Activated T-cell treated with anti-CD3 and anti-CD28 coated beads, Interleukin-2, amount 50 U/mL, for 4 hours (primary cell): ENCODE measurements at regions not wholly inside any gene's neighbourhood (a gene's known extent, or its start where the extent isn't known, plus 50 kb on each side); places are given as distances from the start of the nearest gene placed in this dataset.

Experiments
- ATAC-seq, 2 donors: fragments of 200-7000 bp; cut with Tn5 transposase; one replicate each; pipeline ENCODE4 v1.10.0; 2021
- DNase-seq: peaks from one replicate; pipeline ENCODE4 v3.0.0-alpha.2; 2020
- H3K27me3 Mint-ChIP-seq: one replicate; pipeline ENCODE4 v1.8.0; 2021; ENCODE audit warnings: low read depth, mixed read lengths
- H3K36me3 Mint-ChIP-seq: one replicate; pipeline ENCODE4 v1.8.0; 2022; ENCODE audit warnings: mixed read lengths; ENCODE audit not compliant: insufficient read depth
- H3K4me1 Mint-ChIP-seq: one replicate; pipeline ENCODE4 v1.8.0; 2021; ENCODE audit warnings: low read depth, mixed read lengths
- H3K4me3 Mint-ChIP-seq: one replicate; pipeline ENCODE4 v1.8.0; 2021; ENCODE audit warnings: mild to moderate bottlenecking, moderate library complexity, mixed read lengths
- H3K9me3 Mint-ChIP-seq: one replicate; pipeline ENCODE4 v1.8.0; 2021; ENCODE audit warnings: mixed read lengths

GRCh38 chr17:72223866-72224291 lies 103.1 kb downstream of the SOX9 start:
- no peak for ATAC-seq
- Mint-ChIP-seq H3K27me3 (peaks cover 26% of the 10 kb centered on the region), H3K4me1 (no peaks in the 10 kb centered on the region)

DNA sequence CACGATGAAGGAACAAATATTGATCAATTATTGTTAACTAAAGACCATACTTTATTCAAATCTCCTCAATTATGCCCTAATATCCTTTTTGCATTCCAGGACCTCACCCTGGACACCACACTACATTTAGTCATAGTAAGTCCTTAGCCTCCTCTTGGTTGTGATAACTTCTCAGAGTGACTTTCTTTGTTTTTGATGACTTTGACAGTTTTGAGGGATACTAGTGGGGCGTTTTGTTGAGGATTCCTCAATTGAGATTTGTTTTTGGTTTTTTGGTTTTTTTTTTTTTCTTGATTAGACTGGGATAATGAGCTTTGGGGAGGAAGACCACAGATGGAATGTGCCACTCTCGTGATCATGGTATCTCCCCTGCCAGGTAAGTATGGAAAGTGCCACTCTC lies 105.5 kb downstream of the SOX9 start:
- ATAC-seq (no peak), DNase-seq (no peak)
- H3K4me1 Mint-ChIP-seq, result no peaks in the 10 kb centered on the region
- H3K9me3 Mint-ChIP-seq, result no peaks in the 10 kb centered on the region
- peaks cover 4% of the 10 kb centered on the region for H3K27me3 Mint-ChIP-seq
- no peak overlapping the region for H3K4me3 Mint-ChIP-seq
- H3K36me3 Mint-ChIP-seq, result no peaks in the 10 kb centered on the region

More at GRCh38 chr17:72223866-72224291, 103.1 kb downstream of the SOX9 start:
- H3K9me3 Mint-ChIP-seq, result no peaks in the 10 kb centered on the region
- DNase-seq, result no peak
- H3K4me3 Mint-ChIP-seq, result no peak overlapping the region
- H3K36me3 Mint-ChIP-seq, result no peaks in the 10 kb centered on the region

DNA sequence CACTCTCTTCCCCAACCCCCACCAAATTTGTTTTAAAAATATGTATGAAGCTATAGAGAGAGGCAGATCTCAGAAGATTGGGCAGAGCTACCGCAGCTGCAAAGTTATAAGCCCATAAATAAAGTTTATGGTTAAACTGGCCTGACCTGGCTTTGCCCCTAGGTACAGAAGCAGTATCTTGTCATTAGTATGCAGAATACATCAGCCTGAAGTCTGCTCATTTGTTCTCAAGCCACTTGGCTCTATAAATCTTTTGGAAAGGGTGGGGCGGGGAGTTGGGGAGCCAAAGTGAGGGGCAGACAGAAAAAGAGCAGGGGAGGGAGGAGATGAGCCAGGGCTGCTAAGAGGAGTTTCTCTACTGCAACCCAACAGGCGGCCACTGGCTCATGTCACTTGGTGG lies 113.2 kb downstream of the SOX9 start:
- Mint-ChIP-seq H3K4me3 (no peak overlapping the region), H3K27me3 (peaks cover 17% of the 10 kb centered on the region), H3K4me1 (no peaks in the 10 kb centered on the region), H3K9me3 (no peaks in the 10 kb centered on the region), H3K36me3 (no peaks in the 10 kb centered on the region)
- ATAC-seq, result no peak
- DNase-seq, result no peak

DNA sequence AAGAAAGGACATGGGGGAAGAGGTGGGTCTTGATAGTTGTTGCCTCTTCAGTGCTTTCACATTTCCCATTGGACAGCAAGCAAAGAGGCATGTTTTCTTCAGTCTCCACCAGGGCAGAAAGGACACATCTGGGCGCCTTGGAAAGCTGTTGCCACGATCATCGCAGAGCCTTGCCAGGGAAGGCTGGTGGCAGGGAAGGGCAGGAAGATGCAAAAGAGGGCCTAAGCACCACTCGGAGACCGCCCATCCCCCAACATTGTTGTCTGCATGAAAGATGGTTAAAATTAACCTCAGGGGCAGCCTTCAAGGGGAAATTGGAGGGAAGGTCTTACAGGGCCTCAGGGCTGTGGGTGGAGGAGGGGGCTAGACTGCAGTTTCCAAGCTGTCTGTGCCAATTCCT lies 114.2 kb downstream of the SOX9 start:
- H3K9me3 Mint-ChIP-seq, result peaks cover 3% of the 10 kb centered on the region
- no peak for ATAC-seq
- no peaks in the 10 kb centered on the region for H3K4me1 Mint-ChIP-seq

DNA sequence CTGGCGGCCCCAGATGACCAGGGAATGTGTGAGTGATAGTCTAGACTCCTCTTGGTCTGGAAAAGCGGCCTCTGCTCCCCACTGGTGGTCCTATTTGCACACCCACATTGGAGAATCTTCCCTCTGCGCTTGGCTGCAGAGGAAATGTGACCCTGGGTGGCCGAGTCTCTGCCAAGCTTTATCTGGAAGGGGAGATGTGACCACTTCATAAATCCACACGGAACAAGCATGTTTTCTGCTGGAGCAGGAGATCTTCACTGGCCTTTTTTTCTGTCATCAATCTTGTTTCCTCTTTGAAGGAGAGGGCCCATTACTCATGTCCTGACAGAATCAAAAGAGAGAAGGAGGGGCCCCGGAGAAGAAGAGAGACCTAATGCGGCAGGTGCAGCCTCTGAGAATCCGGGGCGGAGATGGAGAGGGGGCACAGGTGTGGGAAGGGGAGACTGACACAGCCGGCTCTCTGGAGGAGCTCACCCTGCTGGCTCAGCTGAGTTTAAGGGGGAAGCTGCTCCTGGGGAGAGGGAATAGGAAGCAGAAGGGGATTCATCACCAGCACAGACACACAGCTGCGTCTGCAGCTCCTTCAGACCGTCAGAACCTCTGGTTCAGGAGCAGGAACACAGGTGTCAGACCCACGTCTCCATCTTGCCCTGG lies 116.3 kb downstream of the SOX9 start:
- H3K36me3 Mint-ChIP-seq, result no peaks in the 10 kb centered on the region
- no peak overlapping the region for H3K4me3 Mint-ChIP-seq
- H3K9me3 Mint-ChIP-seq, result peaks cover 7% of the 10 kb centered on the region
- ATAC-seq (no peak), DNase-seq (no peak)
- no peaks in the 10 kb centered on the region for H3K4me1 Mint-ChIP-seq
- H3K27me3 Mint-ChIP-seq, result peaks cover 16% of the 10 kb centered on the region

More for the DNA sequence above, 114.2 kb downstream of the SOX9 start:
- DNase-seq, result no peak
- Mint-ChIP-seq H3K4me3 (no peak overlapping the region), H3K36me3 (no peaks in the 10 kb centered on the region), H3K27me3 (peaks cover 17% of the 10 kb centered on the region)

DNA sequence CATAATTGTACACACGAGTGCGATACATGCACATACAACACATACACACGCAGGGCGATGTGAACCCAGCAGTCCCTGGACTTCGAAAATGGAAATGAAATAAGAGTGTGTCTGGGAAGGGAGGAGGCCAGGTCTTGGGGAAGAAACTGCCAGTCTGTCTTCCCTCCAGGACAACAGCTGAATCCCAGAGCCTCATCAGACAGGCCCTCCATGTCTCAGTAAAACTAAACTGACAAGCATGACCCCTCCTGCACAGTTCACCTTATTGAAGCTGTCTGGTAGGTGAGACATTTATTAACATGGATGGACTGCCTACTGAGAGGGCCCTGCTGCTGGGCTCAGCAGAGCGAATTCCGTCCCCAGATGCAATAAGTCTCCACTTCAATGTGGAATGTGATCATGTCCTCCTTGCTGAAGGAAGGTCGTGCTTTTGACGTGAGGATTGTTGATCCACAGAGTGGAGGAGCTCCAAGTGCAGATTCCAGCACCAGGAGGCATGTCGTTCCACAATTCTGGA lies 117.4 kb downstream of the SOX9 start:
- Mint-ChIP-seq H3K36me3 (no peaks in the 10 kb centered on the region), H3K4me3 (no peak overlapping the region), H3K9me3 (peaks cover 10% of the 10 kb centered on the region), H3K4me1 (no peaks in the 10 kb centered on the region), H3K27me3 (peaks cover 10% of the 10 kb centered on the region)
- ATAC-seq (no peak), DNase-seq (no peak)

DNA sequence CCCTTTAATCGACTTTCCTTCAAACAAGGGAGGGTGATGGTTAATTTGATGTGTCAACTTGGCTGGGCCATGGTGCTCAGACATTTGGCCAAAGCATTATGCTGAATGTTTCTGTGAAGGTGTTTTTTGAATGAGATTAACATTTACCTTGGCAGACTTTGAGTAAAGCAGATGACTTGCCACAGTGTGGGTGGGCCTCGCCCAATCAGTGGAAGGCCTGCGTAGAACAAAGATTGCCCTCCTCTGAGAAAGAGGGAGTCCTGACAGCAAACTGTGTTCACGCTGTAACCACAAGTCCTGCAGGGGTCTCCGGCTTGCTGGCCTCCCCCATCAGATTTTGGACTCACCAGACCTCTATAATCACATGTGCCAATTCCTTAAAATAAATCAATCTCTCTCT lies 118.7 kb downstream of the SOX9 start:
- Mint-ChIP-seq H3K4me3 (no peak overlapping the region), H3K36me3 (no peaks in the 10 kb centered on the region), H3K27me3 (peaks cover 6% of the 10 kb centered on the region), H3K9me3 (peaks cover 20% of the 10 kb centered on the region), H3K4me1 (no peaks in the 10 kb centered on the region)
- ATAC-seq (no peak), DNase-seq (no peak)

- Mint-ChIP-seq H3K4me3 (no peak overlapping the region), H3K36me3 (no peaks in the 10 kb centered on the region), H3K4me1 (no peaks in the 10 kb centered on the region), H3K27me3 (peaks cover 2% of the 10 kb centered on the region), H3K9me3 (peaks cover 21% of the 10 kb centered on the region)
- ATAC-seq (no peak), DNase-seq (no peak)
Measured at GRCh38 chr17:72240333-72240732, 119.5 kb downstream of the SOX9 start.

DNA sequence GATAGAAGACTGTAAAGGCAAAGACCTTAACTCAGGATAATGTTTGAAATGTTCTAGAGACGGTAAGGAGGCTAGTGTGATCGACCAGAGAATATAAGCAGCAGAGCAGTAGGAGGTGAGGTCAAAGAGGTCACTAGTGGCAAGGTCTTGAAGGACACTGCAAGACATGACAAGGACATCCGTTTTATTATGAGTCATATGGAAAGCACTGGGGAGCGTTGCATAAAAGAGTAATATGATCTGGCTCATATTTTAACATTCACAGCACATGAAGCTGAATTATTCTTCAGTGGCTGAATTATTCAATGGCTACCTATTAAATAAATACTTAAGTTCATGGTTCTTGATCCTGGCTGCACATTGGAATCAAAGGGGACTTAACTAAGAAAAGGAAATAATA lies 123.7 kb downstream of the SOX9 start:
- Mint-ChIP-seq H3K36me3 (no peaks in the 10 kb centered on the region), H3K9me3 (peaks cover 21% of the 10 kb centered on the region), H3K4me1 (no peaks in the 10 kb centered on the region), H3K4me3 (no peak overlapping the region), H3K27me3 (no peaks in the 10 kb centered on the region)
- ATAC-seq, result no peak
- DNase-seq, result no peak

DNA sequence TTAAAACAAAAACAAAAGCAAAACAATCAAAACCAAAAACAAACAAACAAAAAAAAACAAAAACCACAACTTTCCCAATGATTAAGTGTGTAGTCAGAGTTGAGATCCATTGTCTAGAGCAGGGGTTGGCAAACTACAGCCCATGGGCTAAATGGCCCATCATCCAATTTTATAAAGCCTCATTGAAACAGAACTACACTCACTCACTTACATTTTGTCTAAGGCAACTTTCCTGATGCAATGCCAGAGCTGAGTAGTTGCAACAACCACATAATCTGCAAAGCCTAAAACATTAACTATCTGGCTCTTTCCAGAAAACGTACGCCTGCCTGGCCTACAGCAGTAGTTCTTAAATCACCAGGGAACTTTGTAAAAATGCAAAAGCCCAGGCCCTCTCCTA lies 124.1 kb downstream of the SOX9 start:
- H3K4me3 Mint-ChIP-seq, result no peak overlapping the region
- peaks cover 18% of the 10 kb centered on the region for H3K9me3 Mint-ChIP-seq
- H3K36me3 Mint-ChIP-seq, result no peaks in the 10 kb centered on the region
- DNase-seq (no peak), ATAC-seq (no peak)
- H3K4me1 Mint-ChIP-seq, result no peaks in the 10 kb centered on the region
- H3K27me3 Mint-ChIP-seq, result no peaks in the 10 kb centered on the region

DNA sequence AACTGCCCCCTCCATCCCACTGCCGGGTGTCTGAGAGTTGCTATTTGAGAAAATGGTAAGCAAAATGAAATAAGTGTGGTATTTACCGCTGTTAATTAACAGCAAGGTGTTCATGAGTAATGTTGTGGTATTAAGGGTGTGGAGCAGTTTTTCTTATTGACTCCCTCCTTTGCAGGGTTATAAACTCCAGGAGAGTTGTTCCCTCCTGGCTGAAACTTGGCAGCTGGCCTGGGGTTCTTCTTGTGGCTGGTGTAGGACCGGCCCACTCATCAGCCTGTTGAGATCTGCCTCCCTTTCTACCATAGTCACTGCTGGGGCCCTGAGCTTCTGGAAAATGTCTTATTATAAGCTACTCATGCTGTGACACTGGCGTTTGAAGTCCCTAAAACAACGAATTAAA lies 128.6 kb downstream of the SOX9 start:
- Mint-ChIP-seq H3K36me3 (no peaks in the 10 kb centered on the region), H3K9me3 (peaks cover 14% of the 10 kb centered on the region)

DNA sequence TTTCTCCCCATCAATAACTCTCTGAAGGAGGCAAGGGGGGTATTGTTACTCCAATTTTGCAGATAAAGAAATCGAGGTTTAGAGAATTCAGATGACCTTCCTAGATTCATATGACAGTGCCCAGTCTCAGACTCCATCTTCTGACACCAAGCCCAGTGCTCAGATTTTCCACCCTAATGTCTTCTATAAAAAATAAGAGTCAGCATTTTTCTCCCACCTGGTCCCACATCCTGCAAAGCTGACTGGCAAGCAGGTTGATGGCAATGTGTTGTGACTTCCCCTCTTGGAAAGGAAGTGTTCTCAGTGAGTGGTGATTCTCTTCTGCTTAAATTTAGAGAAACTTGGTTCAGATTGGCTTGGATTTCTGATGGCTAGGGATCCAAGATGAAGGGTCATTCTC lies 129.4 kb downstream of the SOX9 start:
- no peaks in the 10 kb centered on the region for H3K27me3 Mint-ChIP-seq
- DNase-seq (no peak), ATAC-seq (no peak)
- no peaks in the 10 kb centered on the region for H3K4me1 Mint-ChIP-seq
- H3K36me3 Mint-ChIP-seq, result no peaks in the 10 kb centered on the region
- peaks cover 15% of the 10 kb centered on the region for H3K9me3 Mint-ChIP-seq
- H3K4me3 Mint-ChIP-seq, result no peak overlapping the region

More for the DNA sequence above, 128.6 kb downstream of the SOX9 start:
- Mint-ChIP-seq H3K27me3 (no peaks in the 10 kb centered on the region), H3K4me1 (no peaks in the 10 kb centered on the region), H3K4me3 (no peak overlapping the region)
- no peak for DNase-seq
- ATAC-seq, result no peak

DNA sequence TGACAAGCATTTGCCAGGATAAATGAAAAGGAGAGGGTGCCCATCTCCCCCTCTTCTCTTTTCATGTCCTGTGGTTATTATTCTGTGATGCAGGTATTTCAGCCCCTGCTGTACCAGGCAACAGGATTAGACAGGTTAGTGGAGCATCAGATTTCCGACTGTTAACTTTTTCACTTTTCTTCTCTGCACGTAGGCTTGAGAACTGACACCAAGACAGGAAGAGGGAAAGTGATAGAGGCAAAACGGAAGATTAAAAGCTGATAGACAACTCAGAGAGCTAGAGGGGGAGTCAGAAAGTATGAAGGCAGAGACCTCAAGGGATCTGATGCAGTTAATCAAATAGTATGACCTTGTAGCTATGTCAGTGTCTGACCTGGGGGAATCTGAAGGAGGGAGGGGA lies 132.8 kb downstream of the SOX9 start:
- no peak for ATAC-seq
- Mint-ChIP-seq H3K36me3 (no peaks in the 10 kb centered on the region), H3K27me3 (no peaks in the 10 kb centered on the region), H3K9me3 (peaks cover 17% of the 10 kb centered on the region), H3K4me3 (no peak overlapping the region), H3K4me1 (no peaks in the 10 kb centered on the region)
- no peak for DNase-seq

GRCh38 chr17:72254808-72255449 lies 134.1 kb downstream of the SOX9 start:
- Mint-ChIP-seq H3K36me3 (no peaks in the 10 kb centered on the region), H3K4me1 (no peaks in the 10 kb centered on the region), H3K9me3 (peaks cover 19% of the 10 kb centered on the region), H3K27me3 (no peaks in the 10 kb centered on the region), H3K4me3 (no peak overlapping the region)
- no peak for ATAC-seq
- DNase-seq, result no peak

DNA sequence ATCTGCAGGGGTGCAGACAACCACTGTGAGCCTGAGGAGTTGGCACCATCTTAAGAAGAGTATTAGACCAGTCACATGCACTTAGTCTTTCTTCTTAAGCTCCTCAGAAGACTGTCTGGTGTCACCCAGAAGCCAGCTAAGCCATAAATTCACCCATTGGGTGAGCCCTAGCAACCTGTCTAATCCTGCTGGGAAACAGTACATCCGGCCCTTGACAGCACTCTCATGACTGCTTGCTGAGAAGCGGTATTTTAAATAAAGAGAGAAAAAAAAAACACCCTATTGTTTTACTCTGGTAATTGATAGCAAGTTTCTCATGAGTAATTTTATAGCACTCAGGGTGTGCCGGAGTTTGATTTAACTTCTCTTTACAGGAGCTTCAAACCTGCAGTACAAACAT lies 134.7 kb downstream of the SOX9 start:
- Mint-ChIP-seq H3K4me1 (no peaks in the 10 kb centered on the region), H3K4me3 (no peak overlapping the region), H3K27me3 (no peaks in the 10 kb centered on the region), H3K9me3 (peaks cover 19% of the 10 kb centered on the region), H3K36me3 (no peaks in the 10 kb centered on the region)
- DNase-seq (no peak), ATAC-seq (no peak)
